Nucleus accumbens (tissue), 56 donors: ENCODE measurements at regions not wholly inside any gene's neighbourhood (a gene's known extent, or its start where the extent isn't known, plus 50 kb on each side); places are given as distances from the start of the nearest gene placed in this dataset.
A peak's percentile ranks its signal among the peaks of the same experiment; 100 is the strongest.
"Not testable (repeated sequence)": the region's sequence is repeated elsewhere in the genome, so short reads cannot be mapped to it uniquely, and the experiment has no call there.

Experiments
- DNase-seq, 56 donors: peaks; one replicate each; lab custom pipeline; 2025; lab: John Stamatoyannopoulos, UW

- DNase-seq: no peak
Measured at GRCh38 chr22:46039535-46039934, 62.6 kb upstream of the WNT7B start.

GRCh38 chr22:46040471-46041465 is 63.8 kb upstream of the WNT7B start:
- no peak for DNase-seq

GRCh38 chr22:46041642-46042041 is 64.7 kb upstream of the WNT7B start:
- DNase-seq: no peak

- no peak for DNase-seq
Measured at GRCh38 chr22:46042786-46043185, 65.8 kb upstream of the WNT7B start.

GRCh38 chr22:46043339-46043738 is 66.4 kb upstream of the WNT7B start:
- DNase-seq: peak in 1 of 56 donors; percentile 47

GRCh38 chr22:46043816-46044620 is 67.1 kb upstream of the WNT7B start:
- peak in 5 of 56 donors; percentile 49 to 61 (median 56) for DNase-seq

GRCh38 chr22:46044621-46045458 is 67.9 kb upstream of the WNT7B start:
- peak in 3 of 56 donors; percentile 48 to 61 (median 61) for DNase-seq

GRCh38 chr22:46045459-46046298 is 68.7 kb upstream of the WNT7B start:
- DNase-seq: peak in 19 of 56 donors; percentile 46 to 83 (median 71)

- no peak for DNase-seq
Measured at GRCh38 chr22:46046299-46046685, 69.3 kb upstream of the WNT7B start.

GRCh38 chr22:46047226-46047625 is 70.3 kb upstream of the WNT7B start:
- no peak for DNase-seq

GRCh38 chr22:46047841-46048595 is 71.1 kb upstream of the WNT7B start:
- DNase-seq: peak in 5 of 56 donors; percentile 21 to 41 (median 34)

- not testable (repeated sequence) for DNase-seq
Measured at GRCh38 chr22:46048661-46049060, 71.7 kb upstream of the WNT7B start.

- DNase-seq: no peak
Measured at GRCh38 chr22:46049726-46050450, 72.9 kb upstream of the WNT7B start.

GRCh38 chr22:46050451-46050845 is 73.5 kb upstream of the WNT7B start:
- DNase-seq: no peak

GRCh38 chr22:46050916-46051614 is 74.1 kb upstream of the WNT7B start:
- no peak for DNase-seq

GRCh38 chr22:46051646-46052045 is 74.7 kb upstream of the WNT7B start:
- no peak for DNase-seq

- no peak for DNase-seq
Measured at GRCh38 chr22:46052331-46052771, 75.4 kb upstream of the WNT7B start.
